CD4-positive, CD25-positive, alpha-beta regulatory T cell (primary cell): ENCODE measurements at regions not wholly inside any gene's neighbourhood (a gene's known extent, or its start where the extent isn't known, plus 50 kb on each side); places are given as distances from the start of the nearest gene placed in this dataset.

ENCODE experiments used
- ATAC-seq, 2 donors: fragments of 150-1000 bp; cut with Tn5 transposase; one replicate each; pipeline ENCODE4 v1.10.0; 2021; ENCODE audit warnings: low read depth in 2 of 2, moderate number of reproducible peaks in 2 of 2, moderate library complexity in 1 of 2
- DNase-seq, 3 donors: peaks; one replicate each; pipeline versions ENCODE4 v3.0.0 to v3.0.0-alpha.2; 2012 to 2022; ENCODE audit warnings: mixed read lengths in 1 of 3
- H3K27ac ChIP-seq: one replicate; pipeline ENCODE4 v1.7.0; 2013; ENCODE audit warnings: mild to moderate bottlenecking, low read length; ENCODE audit not compliant: insufficient read depth, poor library complexity, severe bottlenecking
- H3K27me3 ChIP-seq: one replicate; pipeline ENCODE4 v1.7.0; 2013; ENCODE audit warnings: low read length; ENCODE audit not compliant: control insufficient read depth, insufficient read depth
- H3K36me3 ChIP-seq: one replicate; pipeline ENCODE4 v1.7.0; 2013; ENCODE audit warnings: mild to moderate bottlenecking, low read length, moderate library complexity; ENCODE audit not compliant: control insufficient read depth, insufficient read depth
- H3K4me1 ChIP-seq: 2 replicates; pipeline ENCODE4 v1.7.0; 2013; ENCODE audit warnings: mild to moderate bottlenecking, low read length; ENCODE audit not compliant: insufficient read depth, control insufficient read depth, poor library complexity, severe bottlenecking
- H3K4me3 ChIP-seq: one replicate; pipeline ENCODE4 v1.7.0; 2013; ENCODE audit warnings: low read depth, mild to moderate bottlenecking, low read length, moderate library complexity
- H3K9me3 ChIP-seq, 2 experiments: 1 replicate in 1 of 2; 2 replicates in 1 of 2; pipeline ENCODE4 v1.7.0; 2013; ENCODE audit warnings: low read length in 2 of 2, mild to moderate bottlenecking in 1 of 2, moderate library complexity in 1 of 2; ENCODE audit not compliant: control insufficient read depth in 2 of 2
- H3K27ac Mint-ChIP-seq, 3 donors: one replicate each; pipeline ENCODE4 v1.8.0; 2020 to 2022; ENCODE audit warnings: mild to moderate bottlenecking in 3 of 3, mixed read lengths in 3 of 3, moderate library complexity in 2 of 3
- H3K27me3 Mint-ChIP-seq: one replicate; pipeline ENCODE4 v1.8.0; 2022; ENCODE audit warnings: mild to moderate bottlenecking, mixed read lengths
- H3K36me3 Mint-ChIP-seq: one replicate; pipeline ENCODE4 v1.8.0; 2020; ENCODE audit warnings: mixed read lengths
- H3K4me1 Mint-ChIP-seq, 4 donors: one replicate each; pipeline ENCODE4 v1.8.0; 2020 to 2022; ENCODE audit warnings: mixed read lengths in 4 of 4, mild to moderate bottlenecking in 1 of 4
- H3K4me3 Mint-ChIP-seq, 4 donors: one replicate each; pipeline ENCODE4 v1.8.0; 2020 to 2022; ENCODE audit warnings: mild to moderate bottlenecking in 4 of 4, mixed read lengths in 4 of 4, moderate library complexity in 3 of 4
- H3K9me3 Mint-ChIP-seq, 7 donors: one replicate each; pipeline ENCODE4 v1.8.0; 2020 to 2022; ENCODE audit warnings: mixed read lengths in 7 of 7, mild to moderate bottlenecking in 3 of 7, moderate library complexity in 2 of 7

DNA sequence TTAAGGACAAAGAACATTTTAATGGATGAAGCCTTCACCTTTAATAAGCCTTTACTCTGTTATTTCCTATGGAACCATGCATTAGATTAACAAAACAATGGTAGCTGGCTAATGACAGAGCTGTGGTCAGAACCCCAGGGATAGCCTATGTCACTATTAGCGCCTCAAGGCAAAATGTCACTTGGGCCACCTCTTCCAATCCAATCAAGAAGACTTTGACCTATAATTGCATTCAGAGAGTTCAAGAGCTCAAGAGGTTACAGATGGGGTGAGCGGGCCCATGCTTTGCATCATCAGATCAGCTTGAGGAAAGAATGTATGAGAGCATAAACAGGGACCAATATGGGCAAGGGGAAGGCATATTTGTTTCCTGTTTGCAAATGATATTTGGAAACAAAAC, 425.1 kb downstream of the ARHGEF28 start:
- Histone ChIP-seq H3K27ac (no peak overlapping the region), H3K27me3 (peaks cover 7% of the 10 kb centered on the region), H3K36me3 (no peaks in the 10 kb centered on the region), H3K9me3 (no peaks in the 10 kb centered on the region), H3K4me3 (no peak overlapping the region), H3K4me1 (no peaks in the 10 kb centered on the region)
- no peak overlapping the region for H3K4me3 Mint-ChIP-seq
- no peak overlapping the region for H3K27ac Mint-ChIP-seq
- no peaks in the 10 kb centered on the region for H3K36me3 Mint-ChIP-seq
- DNase-seq (no peak), ATAC-seq (no peak)
- no peaks in the 10 kb centered on the region for H3K4me1 Mint-ChIP-seq
- no peaks in the 10 kb centered on the region for H3K9me3 Mint-ChIP-seq
- peaks cover 18% of the 10 kb centered on the region for H3K27me3 Mint-ChIP-seq

GRCh38 chr5:74044936-74045335, 418.9 kb downstream of the ARHGEF28 start:
- Histone ChIP-seq H3K36me3 (no peaks in the 10 kb centered on the region), H3K9me3 (no peaks in the 10 kb centered on the region), H3K27ac (no peak overlapping the region), H3K4me3 (no peak overlapping the region), H3K27me3 (peaks cover 5% of the 10 kb centered on the region), H3K4me1 (no peaks in the 10 kb centered on the region)
- Mint-ChIP-seq H3K27me3 (peaks cover 27% of the 10 kb centered on the region), H3K4me1 (no peaks in the 10 kb centered on the region), H3K36me3 (no peaks in the 10 kb centered on the region), H3K27ac (no peak overlapping the region), H3K4me3 (no peak overlapping the region), H3K9me3 (no peaks in the 10 kb centered on the region)
- no peak for DNase-seq
- no peak for ATAC-seq

- Mint-ChIP-seq H3K4me3 (no peak overlapping the region), H3K27ac (no peak overlapping the region), H3K36me3 (no peaks in the 10 kb centered on the region)
Measured at GRCh38 chr5:74042959-74043358, 417.0 kb downstream of the ARHGEF28 start.

GRCh38 chr5:74042559-74042958, 416.6 kb downstream of the ARHGEF28 start:
- no peaks in the 10 kb centered on the region for H3K4me1 ChIP-seq
- DNase-seq, result no peak
- H3K27ac ChIP-seq, result no peak overlapping the region
- no peak overlapping the region for H3K4me3 ChIP-seq
- Mint-ChIP-seq H3K4me3 (no peak overlapping the region), H3K27me3 (peaks cover 17% of the 10 kb centered on the region), H3K27ac (no peak overlapping the region), H3K36me3 (no peaks in the 10 kb centered on the region), H3K9me3 (no peaks in the 10 kb centered on the region), H3K4me1 (no peaks in the 10 kb centered on the region)
- H3K9me3 ChIP-seq, result no peaks in the 10 kb centered on the region
- H3K36me3 ChIP-seq, result no peaks in the 10 kb centered on the region
- peaks cover 3% of the 10 kb centered on the region for H3K27me3 ChIP-seq
- no peak for ATAC-seq

More at GRCh38 chr5:74042959-74043358, 417.0 kb downstream of the ARHGEF28 start:
- Histone ChIP-seq H3K27me3 (peaks cover 3% of the 10 kb centered on the region), H3K27ac (no peak overlapping the region), H3K36me3 (no peaks in the 10 kb centered on the region), H3K4me3 (no peak overlapping the region), H3K9me3 (no peaks in the 10 kb centered on the region), H3K4me1 (no peaks in the 10 kb centered on the region)
- DNase-seq, result no peak
- Mint-ChIP-seq H3K27me3 (peaks cover 21% of the 10 kb centered on the region), H3K4me1 (no peaks in the 10 kb centered on the region), H3K9me3 (no peaks in the 10 kb centered on the region)
- no peak for ATAC-seq

DNA sequence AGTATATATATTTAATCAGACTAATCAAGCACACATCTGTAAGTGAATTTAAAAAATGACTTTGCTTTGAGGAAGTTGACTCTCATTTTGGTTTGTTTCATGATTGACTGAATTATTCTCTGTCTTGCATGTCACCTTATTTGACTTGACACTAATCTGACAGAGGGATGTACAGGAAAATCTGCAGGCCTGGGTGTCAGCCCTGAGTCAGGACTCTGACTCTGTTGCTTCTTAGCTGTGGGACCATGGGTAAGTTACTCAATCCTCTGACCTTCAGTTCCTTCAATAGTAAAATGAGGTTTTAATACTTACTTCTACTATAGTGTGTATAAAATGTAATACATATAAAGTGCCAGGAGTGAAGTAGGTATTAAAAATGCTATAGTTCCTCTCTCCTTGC, 415.9 kb downstream of the ARHGEF28 start:
- H3K9me3 ChIP-seq, result no peaks in the 10 kb centered on the region
- DNase-seq (no peak), ATAC-seq (no peak)
- H3K4me1 ChIP-seq, result no peaks in the 10 kb centered on the region
- no peaks in the 10 kb centered on the region for H3K9me3 Mint-ChIP-seq
- H3K36me3 ChIP-seq, result no peaks in the 10 kb centered on the region
- no peak overlapping the region for H3K27ac ChIP-seq
- no peak overlapping the region for H3K27ac Mint-ChIP-seq
- H3K27me3 ChIP-seq, result peaks cover 2% of the 10 kb centered on the region
- H3K4me1 Mint-ChIP-seq, result no peaks in the 10 kb centered on the region
- H3K4me3 Mint-ChIP-seq, result no peak overlapping the region
- H3K27me3 Mint-ChIP-seq, result peaks cover 15% of the 10 kb centered on the region
- H3K4me3 ChIP-seq, result no peak overlapping the region
- H3K36me3 Mint-ChIP-seq, result no peaks in the 10 kb centered on the region

- H3K4me1 ChIP-seq, result no peaks in the 10 kb centered on the region
- no peaks in the 10 kb centered on the region for H3K27me3 ChIP-seq
- no peaks in the 10 kb centered on the region for H3K36me3 ChIP-seq
- no peak overlapping the region for H3K4me3 ChIP-seq
- Mint-ChIP-seq H3K4me3 (no peak overlapping the region), H3K36me3 (no peaks in the 10 kb centered on the region), H3K27me3 (peaks cover 20% of the 10 kb centered on the region), H3K4me1 (peaks cover 0 to 4% (median 0%) of the 10 kb centered on the region in 4 donors), H3K27ac (no peak overlapping the region), H3K9me3 (no peaks in the 10 kb centered on the region)
- ATAC-seq (no peak), DNase-seq (no peak)
- H3K27ac ChIP-seq, result no peak overlapping the region
- H3K9me3 ChIP-seq, result no peaks in the 10 kb centered on the region
Measured at GRCh38 chr5:74040811-74041491, 415.0 kb downstream of the ARHGEF28 start.

- Histone ChIP-seq H3K4me1 (no peaks in the 10 kb centered on the region), H3K27ac (no peak overlapping the region), H3K36me3 (no peaks in the 10 kb centered on the region), H3K4me3 (no peak overlapping the region), H3K27me3 (no peaks in the 10 kb centered on the region), H3K9me3 (no peaks in the 10 kb centered on the region)
- H3K4me3 Mint-ChIP-seq, result no peak overlapping the region
- no peaks in the 10 kb centered on the region for H3K36me3 Mint-ChIP-seq
- no peak overlapping the region for H3K27ac Mint-ChIP-seq
- no peak for ATAC-seq
- no peaks in the 10 kb centered on the region for H3K9me3 Mint-ChIP-seq
- peaks cover 20% of the 10 kb centered on the region for H3K27me3 Mint-ChIP-seq
- DNase-seq, result no peak
- H3K4me1 Mint-ChIP-seq, result peaks cover 0 to 4% (median 0%) of the 10 kb centered on the region in 4 donors
Measured at GRCh38 chr5:74040065-74040551, 414.1 kb downstream of the ARHGEF28 start.

DNA sequence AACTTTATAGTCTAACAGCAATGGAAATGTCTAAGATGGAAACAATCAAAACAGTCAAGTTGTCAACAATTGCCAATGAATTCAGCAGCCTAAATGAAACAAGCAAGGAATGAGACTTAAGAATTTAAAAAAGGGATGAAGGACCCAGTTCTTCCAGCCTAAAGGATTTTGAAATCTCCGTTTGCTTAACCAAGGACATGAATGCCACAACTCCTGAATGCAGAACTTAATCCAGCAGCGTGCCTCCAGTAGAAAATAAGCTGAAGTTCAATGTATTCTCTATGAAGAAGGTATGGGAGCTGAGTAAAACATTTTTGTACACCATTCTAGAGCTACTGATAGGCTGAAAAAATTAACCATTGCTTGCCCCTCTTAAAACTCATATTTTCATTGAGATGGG, 411.3 kb downstream of the ARHGEF28 start:
- Mint-ChIP-seq H3K27ac (no peak overlapping the region), H3K4me1 (peaks cover 0 to 4% (median 0%) of the 10 kb centered on the region in 4 donors)
- ATAC-seq, result no peak

More for the DNA sequence above, 411.3 kb downstream of the ARHGEF28 start:
- Mint-ChIP-seq H3K36me3 (no peaks in the 10 kb centered on the region), H3K27me3 (peaks cover 16% of the 10 kb centered on the region), H3K9me3 (no peaks in the 10 kb centered on the region), H3K4me3 (no peak overlapping the region)
- DNase-seq, result no peak
- no peaks in the 10 kb centered on the region for H3K36me3 ChIP-seq
- H3K4me1 ChIP-seq, result no peaks in the 10 kb centered on the region
- no peak overlapping the region for H3K27ac ChIP-seq
- no peaks in the 10 kb centered on the region for H3K27me3 ChIP-seq
- H3K9me3 ChIP-seq, result no peaks in the 10 kb centered on the region
- no peak overlapping the region for H3K4me3 ChIP-seq
